Stimulated activated CD4-positive, alpha-beta T cell treated with anti-CD3 and anti-CD28 coated beads, Interleukin-12 subunit alpha, Interleukin-12 subunit beta, amount 100 ng/mL, for 24 hours (primary cell): ENCODE measurements at regions not wholly inside any gene's neighbourhood (a gene's known extent, or its start where the extent isn't known, plus 50 kb on each side); places are given as distances from the start of the nearest gene placed in this dataset.
"Not testable (repeated sequence)": the region's sequence is repeated elsewhere in the genome, so short reads cannot be mapped to it uniquely, and the experiment has no call there.

ENCODE experiments used
- DNase-seq, 2 experiments: peaks; one replicate each; pipeline ENCODE4 v3.0.0-alpha.2; 2020; ENCODE audit warnings: low read depth in 2 of 2

DNA sequence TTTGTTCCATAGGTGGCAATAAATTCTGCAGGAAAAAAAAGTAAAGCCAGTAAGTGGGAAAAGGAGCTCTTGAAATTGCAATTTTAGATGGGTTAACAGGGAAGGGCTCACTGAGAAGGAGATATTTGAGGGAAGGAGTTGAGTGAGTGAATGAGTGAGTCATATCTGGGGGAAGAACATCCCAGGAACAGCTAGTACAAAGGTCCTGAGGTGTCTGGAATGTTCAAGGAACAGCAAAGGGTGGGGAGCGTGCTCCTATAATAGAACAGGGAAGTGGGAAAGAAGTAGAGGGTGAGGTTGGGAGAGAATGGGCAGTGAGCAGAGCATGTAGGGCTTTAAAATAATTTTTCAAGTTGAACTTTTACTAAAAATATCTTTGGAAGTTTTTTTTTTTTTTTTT is 68.0 kb upstream of the PSME4 start:
- no peak for DNase-seq

DNA sequence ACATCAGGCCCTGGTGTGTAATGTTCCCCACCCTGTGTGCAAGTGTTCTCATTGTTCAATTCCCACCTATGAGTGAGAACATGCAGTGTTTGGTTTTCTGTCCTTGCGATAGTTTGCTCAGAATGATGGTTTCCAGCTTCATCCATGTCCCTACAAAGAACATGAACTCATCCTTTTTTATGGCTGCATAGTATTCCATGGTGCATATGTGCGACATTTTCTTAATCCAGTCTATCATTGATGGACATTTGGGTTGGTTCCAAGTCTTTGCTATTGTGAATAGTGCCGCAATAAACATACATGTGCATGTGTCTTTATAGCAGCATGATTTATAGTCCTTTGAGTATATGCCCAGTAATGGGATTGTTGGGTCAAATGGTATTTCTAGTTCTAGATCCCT is 60.5 kb upstream of the PSME4 start:
- DNase-seq: not testable (repeated sequence)

DNA sequence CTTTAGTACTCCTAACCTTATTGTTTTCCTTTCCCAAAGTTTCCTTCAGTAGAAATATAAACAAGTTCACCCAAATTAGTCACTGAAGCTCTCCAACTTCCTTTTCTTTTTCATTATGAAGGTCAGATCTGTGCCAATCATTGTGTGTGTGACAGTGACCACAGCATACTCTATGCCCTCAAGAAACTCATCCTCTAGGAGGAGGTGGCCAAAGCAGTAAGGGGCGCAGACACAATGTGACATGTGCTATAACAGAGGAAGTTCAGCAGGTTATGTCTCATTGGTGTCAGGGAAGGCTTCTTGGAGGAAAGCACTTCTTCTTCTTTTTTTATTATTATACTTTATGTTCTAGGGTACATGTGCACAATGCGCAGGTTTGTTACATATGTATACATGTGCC is 60.0 kb upstream of the PSME4 start:
- DNase-seq: no peak

DNA sequence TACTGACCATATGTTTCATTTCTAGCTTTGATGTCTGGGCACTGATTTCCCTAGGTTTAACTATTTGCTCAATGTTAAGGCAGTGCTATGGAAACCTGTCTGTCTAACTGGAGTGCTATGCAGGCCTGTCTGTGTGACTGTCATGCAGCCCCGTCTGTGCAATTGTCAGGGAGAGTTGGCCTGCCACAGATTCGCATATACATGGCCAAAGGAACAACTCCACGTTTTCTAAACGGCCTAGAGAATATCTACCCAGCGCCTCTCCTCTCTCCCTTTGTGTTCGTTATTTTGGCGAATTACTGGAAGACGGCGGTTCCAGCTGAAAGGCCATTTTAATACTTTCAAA is 59.6 kb upstream of the PSME4 start:
- DNase-seq: no peak

DNA sequence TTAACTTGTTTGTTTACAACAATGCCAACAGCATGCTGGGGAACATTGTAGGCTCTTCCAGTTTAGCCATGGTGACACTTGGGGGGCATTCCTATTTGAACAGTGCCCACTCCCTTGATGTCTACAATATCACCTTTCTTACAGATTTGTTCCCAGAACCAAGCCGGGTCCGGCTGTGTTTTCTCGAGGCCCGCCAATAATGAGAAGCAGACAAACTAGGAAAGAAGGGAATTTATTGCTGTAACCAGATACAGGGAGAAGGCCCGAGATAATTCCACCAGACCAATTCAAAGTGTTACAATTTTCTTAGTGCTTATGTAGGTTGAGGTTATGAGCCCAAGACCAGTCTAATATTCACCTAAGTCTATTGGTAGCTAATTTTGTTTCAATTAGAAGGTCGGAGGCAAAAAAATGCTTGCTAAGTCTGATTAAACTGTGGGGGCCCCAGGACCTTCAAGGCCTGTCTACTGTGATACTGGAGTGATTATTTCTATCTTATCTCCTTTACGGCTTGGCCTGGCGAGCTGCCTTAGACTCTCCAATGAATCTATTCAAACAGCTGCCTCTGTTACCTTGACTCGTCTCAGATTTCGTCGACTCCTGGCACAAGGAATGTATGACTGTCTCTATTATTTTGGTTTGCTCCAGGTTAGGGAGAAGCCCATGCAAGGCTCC is 59.1 kb upstream of the PSME4 start:
- DNase-seq: no peak

DNA sequence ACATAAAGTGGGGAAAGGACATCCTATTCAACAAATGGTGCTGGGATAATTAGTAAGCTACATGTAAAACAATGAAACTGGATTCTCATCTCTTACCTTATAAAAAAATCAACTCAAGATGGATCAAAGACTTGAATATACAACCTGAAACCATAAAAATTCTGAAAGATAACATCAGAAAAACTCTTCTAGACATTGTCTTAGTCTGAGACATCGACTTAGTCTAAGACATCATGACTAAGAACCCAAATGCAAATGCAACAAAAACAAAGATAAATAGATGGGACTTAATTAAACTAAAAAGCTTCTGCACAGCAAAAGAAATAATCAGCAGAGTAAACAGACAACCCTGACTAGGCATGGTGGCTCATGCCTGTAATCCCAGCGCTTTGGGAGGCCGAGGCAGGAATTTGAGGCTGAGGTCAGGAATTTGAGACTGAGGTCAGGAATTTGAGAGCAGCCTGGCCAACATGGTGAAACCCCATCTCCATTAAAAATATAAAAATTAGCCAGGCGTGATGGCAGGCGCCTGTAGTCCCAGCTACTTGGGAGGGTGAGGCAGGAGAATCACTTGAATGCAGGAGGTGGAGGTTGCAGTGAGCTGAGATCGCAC is 54.8 kb upstream of the PSME4 start:
- not testable (repeated sequence) for DNase-seq

DNA sequence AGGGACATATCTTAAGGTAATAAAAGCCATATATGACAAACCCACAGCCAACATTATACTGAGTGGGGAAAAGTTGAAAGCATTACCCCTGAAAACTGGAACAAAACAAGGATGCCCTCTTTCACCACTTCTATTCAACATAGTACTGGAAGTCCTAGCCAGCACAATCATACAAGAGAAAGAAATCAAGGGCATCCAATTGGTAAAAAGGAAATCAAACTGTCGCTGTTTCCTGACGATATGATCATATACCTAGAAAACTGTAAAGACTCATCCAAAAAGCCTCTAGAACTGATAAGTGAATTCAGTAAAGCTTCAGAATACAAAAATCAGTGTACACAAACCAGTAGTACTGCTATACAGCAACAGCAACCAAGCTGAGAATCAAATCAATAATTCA is 53.8 kb upstream of the PSME4 start:
- DNase-seq: no peak

DNA sequence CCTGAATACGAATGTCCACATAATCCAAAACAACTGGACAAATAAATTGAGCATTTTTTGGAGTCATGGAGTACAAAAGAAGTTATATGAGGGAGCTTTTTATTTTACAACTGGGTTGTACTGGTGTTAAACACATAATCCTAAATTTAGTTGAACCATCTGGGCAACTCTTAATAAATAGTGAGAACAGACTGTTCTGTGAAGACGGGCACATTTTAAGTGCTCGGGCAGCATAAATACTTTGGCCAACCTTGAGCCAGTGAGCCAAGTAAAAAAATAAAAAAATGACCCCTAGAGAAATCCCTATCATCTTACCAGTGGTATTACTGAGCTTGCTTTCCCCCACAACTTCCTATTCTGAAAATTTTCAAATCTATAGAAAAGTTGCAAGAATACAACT is 50.9 kb upstream of the PSME4 start:
- DNase-seq: no peak

DNA sequence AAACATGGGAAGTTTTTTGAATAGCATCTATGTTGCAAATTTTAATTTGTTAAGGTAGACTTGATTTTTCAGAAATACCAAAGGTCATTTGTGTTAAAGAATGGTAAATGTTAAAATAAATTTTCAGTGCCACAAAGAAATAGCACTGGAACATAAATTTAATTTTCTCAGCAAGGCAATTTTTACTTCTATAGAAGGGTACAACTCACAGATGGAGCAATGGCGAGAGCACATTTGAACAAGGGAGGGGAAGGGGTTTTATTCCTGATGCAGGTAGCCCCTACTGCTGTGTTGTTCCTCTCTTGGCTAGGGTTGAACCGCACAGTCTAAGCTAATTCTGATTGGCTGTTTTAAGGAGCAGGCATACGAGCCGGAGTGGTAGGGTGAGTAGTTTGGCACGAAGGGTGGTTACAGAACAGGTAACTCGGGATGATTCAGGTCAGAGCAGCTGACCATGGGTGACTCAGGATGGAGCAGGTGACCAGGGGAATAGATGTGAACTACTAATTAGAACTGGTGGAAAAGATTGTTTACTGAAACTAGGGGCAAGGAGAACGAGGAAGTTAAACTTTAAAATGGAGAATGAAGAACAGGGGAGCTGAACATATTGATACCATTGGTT is 50.1 kb upstream of the PSME4 start:
- DNase-seq: no peak
